H1 (cell line): ENCODE measurements at regions not wholly inside any gene's neighbourhood (a gene's known extent, or its start where the extent isn't known, plus 50 kb on each side); places are given as distances from the start of the nearest gene placed in this dataset.

Experiments
- CTCF ChIA-PET: fragments of 300-600 bp; sonication (Branson Sonifier 250); formaldehyde crosslinking; loops from one replicate; lab custom pipeline; 2021; ENCODE audit not compliant: partially characterized antibody; lab: Charles Lee
- POLR2A ChIA-PET: fragments of 300-600 bp; sonication (Branson Sonifier 250); formaldehyde crosslinking; loops from one replicate; lab custom pipeline; 2021; ENCODE audit warnings: inconsistent platforms; ENCODE audit not compliant: partially characterized antibody; lab: Charles Lee
- DNase-seq, 2 experiments: peaks; one replicate each; pipeline versions ENCODE4 v3.0.0 to v3.0.0-alpha.2; 2010 to 2022; ENCODE audit warnings: low spot score in 2 of 2, low read depth in 1 of 2, mixed read lengths in 1 of 2
- FAIRE-seq: peaks from 2 replicates; lab custom pipeline; 2011; peaks lifted over from hg19 to GRCh38; lab: Jason Lieb, UNC
- H2AFZ ChIP-seq: 2 replicates; pipeline ENCODE4 v1.8.1; 2012; ENCODE audit warnings: low read length, inconsistent platforms
- H2AK5ac ChIP-seq: 2 replicates; pipeline ENCODE4 v1.6.1; 2013; ENCODE audit warnings: low read depth, low read length
- H2BK120ac ChIP-seq: replicated peaks from 2 replicates; pipeline ENCODE3; 2013; ENCODE audit warnings: low read depth, low read length, inconsistent platforms
- H2BK12ac ChIP-seq: 2 replicates; pipeline ENCODE4 v1.6.1; 2013; ENCODE audit warnings: low read depth, low read length
- H2BK15ac ChIP-seq: 2 replicates; pipeline ENCODE4 v1.6.1; 2013; ENCODE audit warnings: low read length
- H2BK20ac ChIP-seq: 2 replicates; pipeline ENCODE4 v1.6.1; 2013; ENCODE audit warnings: low read length
- H2BK5ac ChIP-seq: 2 replicates; pipeline ENCODE4 v1.6.1; 2013; ENCODE audit warnings: low read depth, low read length
- H3K14ac ChIP-seq: 2 replicates; pipeline ENCODE4 v1.6.1; 2013; ENCODE audit warnings: inconsistent platforms; ENCODE audit not compliant: insufficient read length
- H3K18ac ChIP-seq: 2 replicates; pipeline ENCODE4 v1.6.1; 2013; ENCODE audit warnings: low read length; ENCODE audit errors: extremely low read depth
- H3K23ac ChIP-seq: 2 replicates; pipeline ENCODE4 v1.6.1; 2013; ENCODE audit warnings: inconsistent platforms; ENCODE audit not compliant: insufficient read length
- H3K23me2 ChIP-seq: 2 replicates; pipeline ENCODE4 v1.6.1; 2013; ENCODE audit warnings: low read depth, low read length
- H3K27ac ChIP-seq: 2 replicates; pipeline ENCODE4 v1.6.1; 2011; ENCODE audit warnings: low read depth, low read length, inconsistent platforms
- H3K27me3 ChIP-seq, 4 experiments: replicated peaks in 1 of 4; 1 replicate in 1 of 4; 2 replicates in 3 of 4; pipeline versions ENCODE4 v1.6.1 to v1.8.1; 2011 to 2013; ENCODE audit warnings: low read length in 3 of 4, mild to moderate bottlenecking in 3 of 4, inconsistent platforms in 2 of 4, mixed read lengths in 2 of 4, moderate library complexity in 1 of 4; ENCODE audit not compliant: control insufficient read depth in 3 of 4, insufficient read depth in 3 of 4; ENCODE audit errors: extremely low read depth in 1 of 4
- H3K36me3 ChIP-seq, 4 experiments: 2 replicates each; pipeline versions ENCODE4 v1.6.1 to v1.8.1; 2011 to 2013; ENCODE audit warnings: mild to moderate bottlenecking in 4 of 4, low read length in 3 of 4, moderate library complexity in 2 of 4, control low read depth in 1 of 4, inconsistent platforms in 1 of 4; ENCODE audit not compliant: insufficient read depth in 4 of 4, control insufficient read depth in 2 of 4
- H3K4ac ChIP-seq: replicated peaks from 2 replicates; pipeline ENCODE3; 2013; ENCODE audit warnings: low read length, low read depth, mixed read lengths, inconsistent platforms; ENCODE audit not compliant: insufficient read length
- H3K4me1 ChIP-seq, 4 experiments: replicated peaks in 1 of 4; 1 replicate in 1 of 4; 2 replicates in 3 of 4; pipeline versions ENCODE4 v1.6.1 to v1.8.1; 2011 to 2013; ENCODE audit warnings: low read length in 3 of 4, inconsistent platforms in 2 of 4, mixed read lengths in 1 of 4; ENCODE audit not compliant: insufficient read depth in 4 of 4, control insufficient read depth in 3 of 4
- H3K4me2 ChIP-seq, 2 experiments: 2 replicates each; pipeline versions ENCODE4 v1.6.1 to v1.8.1; 2011 to 2013; ENCODE audit warnings: low read depth in 2 of 2, low read length in 2 of 2, control low read depth in 1 of 2, inconsistent platforms in 1 of 2, mild to moderate bottlenecking in 1 of 2; ENCODE audit not compliant: insufficient read depth in 1 of 2
- H3K4me3 ChIP-seq, 4 experiments: fragments of 200-600, 300-600 bp in 1 of 4; sonication (generic), shearing (Covaris generic), sonication (Bioruptor Twin) in 1 of 4; 2 replicates each; pipeline versions ENCODE4 v1.5.1 to v1.8.1; 2011 to 2016; ENCODE audit warnings: low read length in 4 of 4, low read depth in 3 of 4, control low read depth in 2 of 4, inconsistent platforms in 2 of 4, mild to moderate bottlenecking in 2 of 4, mixed read lengths in 1 of 4, moderate library complexity in 1 of 4; ENCODE audit not compliant: insufficient read depth in 2 of 4; ENCODE audit errors: extremely low read depth in 1 of 4
- H3K56ac ChIP-seq: replicated peaks from 2 replicates; pipeline ENCODE3; 2013; ENCODE audit warnings: low read depth, mild to moderate bottlenecking, mixed read lengths, low read length, inconsistent platforms; ENCODE audit not compliant: insufficient read length
- H3K79me1 ChIP-seq: 2 replicates; pipeline ENCODE4 v1.6.1; 2013; ENCODE audit warnings: low read depth, low read length, control low read depth
- H3K79me2 ChIP-seq, 2 experiments: 2 replicates each; pipeline versions ENCODE4 v1.6.1 to v1.8.1; 2012 to 2013; ENCODE audit warnings: low read length in 2 of 2, mild to moderate bottlenecking in 2 of 2, inconsistent platforms in 1 of 2; ENCODE audit not compliant: insufficient read depth in 2 of 2, control insufficient read depth in 1 of 2
- H3K9ac ChIP-seq, 4 experiments: replicated peaks in 1 of 4; 1 replicate in 1 of 4; 2 replicates in 3 of 4; pipeline versions ENCODE4 v1.6.1 to v1.8.1; 2011 to 2013; ENCODE audit warnings: low read depth in 3 of 4, low read length in 3 of 4, control low read depth in 2 of 4, mild to moderate bottlenecking in 2 of 4, moderate library complexity in 2 of 4, inconsistent platforms in 1 of 4; ENCODE audit errors: extremely low read depth in 1 of 4
- H3K9me3 ChIP-seq, 2 experiments: 2 replicates each; pipeline versions ENCODE4 v1.6.1 to v1.8.1; 2012 to 2013; ENCODE audit warnings: mild to moderate bottlenecking in 2 of 2, moderate library complexity in 2 of 2, control low read depth in 1 of 2, inconsistent platforms in 1 of 2, low read depth in 1 of 2, low read length in 1 of 2, mixed read lengths in 1 of 2; ENCODE audit not compliant: insufficient read depth in 2 of 2
- H4K20me1 ChIP-seq, 2 experiments: replicated peaks in 1 of 2; 2 replicates each; pipeline versions ENCODE3 to v1.8.1; 2011 to 2013; ENCODE audit warnings: inconsistent platforms in 2 of 2, low read length in 2 of 2, mild to moderate bottlenecking in 1 of 2; ENCODE audit not compliant: insufficient read depth in 2 of 2, control insufficient read depth in 1 of 2
- H4K5ac ChIP-seq: 2 replicates; pipeline ENCODE4 v1.6.1; 2013; ENCODE audit warnings: low read length, low read depth, mixed read lengths, inconsistent platforms; ENCODE audit not compliant: insufficient read length
- H4K8ac ChIP-seq: 2 replicates; pipeline ENCODE4 v1.8.0; 2013; ENCODE audit warnings: mild to moderate bottlenecking, moderate library complexity, low read length, inconsistent platforms; ENCODE audit not compliant: insufficient read depth; ENCODE audit errors: extremely low read depth
- H4K91ac ChIP-seq: replicated peaks from 2 replicates; pipeline ENCODE3; 2013; ENCODE audit warnings: low read length, mixed read lengths, inconsistent platforms; ENCODE audit not compliant: insufficient read length
- BACH1 ChIP-seq: IDR thresholded peaks from 2 replicates; pipeline ENCODE4 v1.6.1; 2012; ENCODE audit warnings: low read length, improper control_type of control experiment
- BCL11A ChIP-seq, 2 experiments: IDR thresholded peaks; one replicate each; pipeline ENCODE4 v1.6.1; 2011; ENCODE audit warnings: low read depth in 2 of 2, low read length in 2 of 2, mild to moderate bottlenecking in 2 of 2
- PHF8 ChIP-seq: fragments of 200-600 bp; sonication (generic); conservative IDR thresholded peaks from 2 replicates; pipeline ENCODE4 v1.7.1; 2012; ENCODE audit warnings: low read depth, mild to moderate bottlenecking, inconsistent platforms, low read length, moderate library complexity
- RAD21 ChIP-seq, 2 experiments: IDR thresholded peaks in 1 of 2; conservative IDR thresholded peaks in 1 of 2; 2 replicates each; pipeline ENCODE4 v1.6.1; 2011; ENCODE audit warnings: low read depth in 2 of 2, low read length in 2 of 2, improper control_type of control experiment in 1 of 2, inconsistent platforms in 1 of 2, mild to moderate bottlenecking in 1 of 2, moderate library complexity in 1 of 2
- TAF1 ChIP-seq: IDR thresholded peaks from 2 replicates; pipeline ENCODE4 v1.6.1; 2011; ENCODE audit warnings: mild to moderate bottlenecking, low read depth, low read length
- TAF7 ChIP-seq: optimal IDR thresholded peaks from 2 replicates; pipeline ENCODE3; 2011; ENCODE audit warnings: low read depth, mild to moderate bottlenecking, inconsistent platforms, low read length, moderate library complexity, borderline replicate concordance
- ZNF274 ChIP-seq: IDR thresholded peaks from 2 replicates; pipeline ENCODE4 v1.7.0; 2012; ENCODE audit warnings: low read length, borderline replicate concordance; ENCODE audit errors: extremely low read depth
- whole genome bisulfite sequencing, 2 experiments: shearing (Covaris generic) in 1 of 2; methylation state at CpG; one replicate each; pipeline versions ENCODE4 v1.1.6 to v1.1.7; 2013 to 2015; ENCODE audit warnings: low lambda C conversion rate in 2 of 2, mixed read lengths in 2 of 2, inconsistent platforms in 1 of 2, low coverage in 1 of 2, missing lambda C conversion rate in 1 of 2; ENCODE audit not compliant: insufficient replicate concordance in 2 of 2, insufficient coverage in 1 of 2, insufficient read length in 1 of 2; ENCODE audit errors: extremely low coverage in 1 of 2, missing lambda C conversion rate in 1 of 2; 5-methylcytosine and 5-hydroxymethylcytosine counted together
- TF ChIP-seq, protein P1 (sequence below): IDR thresholded peaks from 2 replicates; pipeline ENCODE4 v1.6.1; 2011; ENCODE audit warnings: low read length, improper control_type of control experiment
- TF ChIP-seq, protein P2 (sequence below), 3 experiments: IDR thresholded peaks; 1 replicate in 2 of 3; 2 replicates in 1 of 3; pipeline versions ENCODE4 v1.5.1 to v1.6.1; 2011; ENCODE audit warnings: low read length in 3 of 3, mild to moderate bottlenecking in 3 of 3, inconsistent platforms in 2 of 3, low read depth in 1 of 3, moderate library complexity in 1 of 3; ENCODE audit not compliant: insufficient read depth in 1 of 3; ENCODE audit errors: control extremely low read depth in 1 of 3

DNA sequence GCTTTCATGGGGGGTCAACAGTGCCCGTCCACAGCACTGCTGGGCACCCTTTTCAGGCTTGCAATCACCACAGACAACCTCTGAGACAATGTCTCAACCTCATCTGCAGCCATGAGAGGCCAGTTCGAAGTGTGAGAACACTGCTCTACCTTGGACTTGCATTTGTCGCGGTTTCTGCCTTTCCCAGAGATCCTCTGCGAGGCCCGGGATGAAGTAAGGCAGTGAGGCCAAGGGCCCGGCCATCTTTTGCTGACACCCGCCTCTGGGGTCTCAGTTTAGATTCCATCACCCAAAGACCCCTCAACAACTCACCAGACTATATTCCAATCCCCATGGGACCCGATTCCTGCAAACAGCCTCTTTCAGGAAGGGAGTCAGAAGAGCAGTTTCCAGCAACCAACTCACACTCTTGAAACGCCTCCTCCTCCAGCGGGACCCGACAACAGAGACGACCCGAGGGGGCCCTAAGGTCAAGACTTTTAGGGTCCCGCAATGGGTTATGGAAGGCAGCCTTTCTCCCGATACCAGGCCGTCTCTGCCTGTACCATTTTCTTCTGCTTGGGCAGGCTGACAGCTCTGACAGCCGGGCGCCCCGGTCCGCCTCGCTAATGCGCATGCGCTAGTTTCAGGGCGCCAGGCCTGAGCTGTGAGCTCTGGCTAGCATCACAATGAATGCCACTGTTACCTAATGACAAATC lies 576.0 kb downstream of the KCNJ18 start:
- ChIA-PET CTCF (no interaction called here), POLR2A (no interaction called here)
- no peaks in the 10 kb centered on the region for H3K4me1 ChIP-seq
- H3K23me2 ChIP-seq, result no peaks in the 10 kb centered on the region
- H3K4me3 ChIP-seq, result no peak overlapping the region
- no peak overlapping the region for H4K5ac ChIP-seq
- DNase-seq, result no peak
- no peak overlapping the region for H3K23ac ChIP-seq
- no peak overlapping the region for H3K27ac ChIP-seq
- H3K9ac ChIP-seq, result no peak overlapping the region
- H2BK5ac ChIP-seq, result no peak overlapping the region
- no peak overlapping the region for H2AK5ac ChIP-seq
- H3K4me2 ChIP-seq, result no peak overlapping the region
- H2AFZ ChIP-seq, result no peak overlapping the region
- H2BK20ac ChIP-seq, result no peak overlapping the region
- no peak overlapping the region for H2BK15ac ChIP-seq
- no peaks in the 10 kb centered on the region for H4K20me1 ChIP-seq
- no peaks in the 10 kb centered on the region for H3K36me3 ChIP-seq
- no peak overlapping the region for H3K56ac ChIP-seq
- no peaks in the 10 kb centered on the region for H3K79me1 ChIP-seq
- WGBS, 2 experiments, result 92% methylated on average over 25 of the region's 25 CpGs; no CpG with 5 or more reads in 1 of the 2 experiments
- no peak overlapping the region for H3K14ac ChIP-seq
- H4K8ac ChIP-seq, result no peak overlapping the region
- no peaks in the 10 kb centered on the region for H3K27me3 ChIP-seq
- H2BK12ac ChIP-seq, result no peak overlapping the region
- peaks cover 64 to 90% of the 10 kb centered on the region in 2 experiments for H3K9me3 ChIP-seq
- H3K79me2 ChIP-seq, result no peaks in the 10 kb centered on the region
- no peak overlapping the region for H3K18ac ChIP-seq
- H4K91ac ChIP-seq, result no peak overlapping the region
- H2BK120ac ChIP-seq, result no peak overlapping the region
- no peak overlapping the region for H3K4ac ChIP-seq
- FAIRE-seq, result no peak
- TF ChIP-seq TAF7 (no peak), BCL11A (IDR thresholded peaks at IDR 0.05; ENCODE audit: low read depth in 2 of 2, low read length in 2 of 2) (no peak), RAD21 (IDR thresholded peaks at IDR 0.05 in 1 of 2, conservative IDR thresholded peaks at IDR 0.05 in 1 of 2; ENCODE audit: low read depth in 2 of 2, low read length in 2 of 2) (no peak), ZNF274 (no peak), TAF1 (no peak), PHF8 (no peak), BACH1 (no peak)
- TF ChIP-seq, protein P1, sequence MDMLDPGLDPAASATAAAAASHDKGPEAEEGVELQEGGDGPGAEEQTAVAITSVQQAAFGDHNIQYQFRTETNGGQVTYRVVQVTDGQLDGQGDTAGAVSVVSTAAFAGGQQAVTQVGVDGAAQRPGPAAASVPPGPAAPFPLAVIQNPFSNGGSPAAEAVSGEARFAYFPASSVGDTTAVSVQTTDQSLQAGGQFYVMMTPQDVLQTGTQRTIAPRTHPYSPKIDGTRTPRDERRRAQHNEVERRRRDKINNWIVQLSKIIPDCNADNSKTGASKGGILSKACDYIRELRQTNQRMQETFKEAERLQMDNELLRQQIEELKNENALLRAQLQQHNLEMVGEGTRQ, result no peak
- TF ChIP-seq, protein P2, sequence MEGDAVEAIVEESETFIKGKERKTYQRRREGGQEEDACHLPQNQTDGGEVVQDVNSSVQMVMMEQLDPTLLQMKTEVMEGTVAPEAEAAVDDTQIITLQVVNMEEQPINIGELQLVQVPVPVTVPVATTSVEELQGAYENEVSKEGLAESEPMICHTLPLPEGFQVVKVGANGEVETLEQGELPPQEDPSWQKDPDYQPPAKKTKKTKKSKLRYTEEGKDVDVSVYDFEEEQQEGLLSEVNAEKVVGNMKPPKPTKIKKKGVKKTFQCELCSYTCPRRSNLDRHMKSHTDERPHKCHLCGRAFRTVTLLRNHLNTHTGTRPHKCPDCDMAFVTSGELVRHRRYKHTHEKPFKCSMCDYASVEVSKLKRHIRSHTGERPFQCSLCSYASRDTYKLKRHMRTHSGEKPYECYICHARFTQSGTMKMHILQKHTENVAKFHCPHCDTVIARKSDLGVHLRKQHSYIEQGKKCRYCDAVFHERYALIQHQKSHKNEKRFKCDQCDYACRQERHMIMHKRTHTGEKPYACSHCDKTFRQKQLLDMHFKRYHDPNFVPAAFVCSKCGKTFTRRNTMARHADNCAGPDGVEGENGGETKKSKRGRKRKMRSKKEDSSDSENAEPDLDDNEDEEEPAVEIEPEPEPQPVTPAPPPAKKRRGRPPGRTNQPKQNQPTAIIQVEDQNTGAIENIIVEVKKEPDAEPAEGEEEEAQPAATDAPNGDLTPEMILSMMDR (IDR thresholded peaks at IDR 0.05; ENCODE audit: control extremely low read depth in 1 of 3, insufficient read depth in 1 of 3, low read depth in 1 of 3, low read length in 3 of 3), result no peak
